Neural progenitor cell (in vitro differentiated cells): ENCODE measurements at regions not wholly inside any gene's neighbourhood (a gene's known extent, or its start where the extent isn't known, plus 50 kb on each side); places are given as distances from the start of the nearest gene placed in this dataset.

Source experiments
- DNase-seq: peaks from one replicate; pipeline ENCODE4 v3.0.0-alpha.2; 2016; ENCODE audit warnings: low spot score
- H2AFZ ChIP-seq: fragments of 200-600 bp; sonication (generic); replicated peaks from 2 replicates; pipeline ENCODE4 v1.6.1; 2016; ENCODE audit warnings: antibody characterized with exemption
- H3F3A ChIP-seq: fragments of 200-600 bp; sonication (generic); 2 replicates; pipeline ENCODE4 v1.6.1; 2016; ENCODE audit warnings: antibody characterized with exemption, low read depth
- H3K27ac ChIP-seq: fragments of 200-600 bp; sonication (generic); 2 replicates; pipeline ENCODE4 v1.5.1; 2016; ENCODE audit warnings: mild to moderate bottlenecking
- H3K27me3 ChIP-seq: fragments of 200-600 bp; sonication (generic); 2 replicates; pipeline ENCODE4 v1.6.1; 2016; ENCODE audit warnings: mild to moderate bottlenecking, moderate library complexity
- H3K36me3 ChIP-seq: fragments of 200-600 bp; sonication (generic); 2 replicates; pipeline ENCODE4 v1.5.1; 2016
- H3K4me1 ChIP-seq: fragments of 200-600 bp; sonication (generic); 2 replicates; pipeline ENCODE4 v1.6.1; 2016; ENCODE audit warnings: mixed run types
- H3K4me2 ChIP-seq: fragments of 200-600 bp; sonication (generic); 2 replicates; pipeline ENCODE4 v1.6.1; 2016
- H3K4me3 ChIP-seq: fragments of 200-600 bp; sonication (generic); 2 replicates; pipeline ENCODE4 v1.5.1; 2016
- H3K79me2 ChIP-seq: fragments of 200-600 bp; sonication (generic); 2 replicates; pipeline ENCODE4 v1.6.1; 2016; ENCODE audit warnings: low read depth
- H3K9ac ChIP-seq: fragments of 200-600 bp; sonication (generic); 2 replicates; pipeline ENCODE4 v1.6.1; 2016
- H3K9me3 ChIP-seq: fragments of 200-600 bp; sonication (generic); 2 replicates; pipeline ENCODE4 v1.5.1; 2016; ENCODE audit warnings: low read depth
- H4K20me1 ChIP-seq: fragments of 200-600 bp; sonication (generic); 2 replicates; pipeline ENCODE4 v1.6.1; 2016; ENCODE audit warnings: low read depth
- H3K27ac Mint-ChIP-seq: 3 replicates; pipeline ENCODE4 v1.8.0; 2021; ENCODE audit warnings: mixed read lengths
- H3K27me3 Mint-ChIP-seq: 2 replicates; pipeline ENCODE4 v1.8.0; 2022; ENCODE audit warnings: low read depth, mild to moderate bottlenecking, inconsistent platforms, moderate library complexity, mixed read lengths; ENCODE audit not compliant: insufficient read depth
- H3K36me3 Mint-ChIP-seq: 3 replicates; pipeline ENCODE4 v1.8.0; 2021; ENCODE audit warnings: mixed read lengths
- H3K4me1 Mint-ChIP-seq: 3 replicates; pipeline ENCODE4 v1.8.0; 2021; ENCODE audit warnings: mixed read lengths
- H3K4me3 Mint-ChIP-seq: 3 replicates; pipeline ENCODE4 v1.8.0; 2021; ENCODE audit warnings: mild to moderate bottlenecking, moderate library complexity, mixed read lengths
- H3K9me3 Mint-ChIP-seq: 3 replicates; pipeline ENCODE4 v1.8.0; 2020; ENCODE audit warnings: mixed read lengths
- EZH2 ChIP-seq: fragments of 200-600 bp; sonication (generic); IDR thresholded peaks from 2 replicates; pipeline ENCODE4 v1.6.1; 2017; ENCODE audit warnings: antibody characterized with exemption, mild to moderate bottlenecking, moderate library complexity
- EZH2phosphoT487 ChIP-seq: fragments of 200-600 bp; sonication (generic); IDR thresholded peaks from 2 replicates; pipeline ENCODE4 v1.6.1; 2017; ENCODE audit warnings: antibody characterized with exemption
- TF ChIP-seq, protein P1 (sequence below): fragments of 200-600 bp; sonication (generic); IDR thresholded peaks from 2 replicates; pipeline ENCODE4 v1.5.1; 2017; ENCODE audit warnings: antibody characterized with exemption, mild to moderate bottlenecking

DNA sequence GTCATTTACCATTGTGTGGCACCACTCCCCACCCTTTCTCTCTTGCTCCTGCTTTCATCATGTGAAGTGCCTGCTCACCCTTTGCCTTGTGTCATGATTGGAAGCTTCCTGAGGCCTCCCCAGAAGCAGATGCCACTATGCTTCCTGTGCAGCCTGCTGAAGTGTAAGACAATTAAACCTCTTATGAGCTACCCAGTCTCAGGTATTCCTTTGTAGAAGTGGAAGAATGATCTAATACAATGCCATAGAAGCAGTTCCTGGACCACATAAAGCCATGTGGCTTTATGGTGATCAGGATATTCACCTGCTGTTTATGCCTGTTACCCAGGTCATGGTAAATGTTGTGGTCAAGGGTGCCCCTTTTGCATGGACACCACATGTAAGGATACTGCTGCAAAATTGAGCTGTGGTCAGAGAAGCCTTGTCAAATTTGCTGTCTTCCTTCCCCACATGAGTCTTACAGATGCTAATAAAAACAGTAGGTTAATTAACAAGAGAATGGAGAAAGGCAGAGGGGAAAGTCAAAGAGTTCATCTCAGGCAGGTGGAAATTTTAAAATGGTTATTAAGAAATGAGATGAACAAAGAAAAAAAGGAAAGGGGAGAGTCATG is 112.8 kb upstream of the IFNG-AS1 start:
- Histone ChIP-seq H3K4me2 (no peak overlapping the region), H3K27ac (no peak overlapping the region), H3K36me3 (no peaks in the 10 kb centered on the region), H3K4me3 (no peak overlapping the region), H3K27me3 (no peaks in the 10 kb centered on the region), H4K20me1 (no peaks in the 10 kb centered on the region), H3F3A (no peaks in the 10 kb centered on the region), H3K9me3 (no peaks in the 10 kb centered on the region), H3K9ac (no peak overlapping the region), H2AFZ (no peak overlapping the region), H3K4me1 (no peaks in the 10 kb centered on the region), H3K79me2 (no peaks in the 10 kb centered on the region)
- H3K27me3 Mint-ChIP-seq: peaks cover 2% of the 10 kb centered on the region
- no peak for TF ChIP-seq EZH2
- TF ChIP-seq, protein P1, sequence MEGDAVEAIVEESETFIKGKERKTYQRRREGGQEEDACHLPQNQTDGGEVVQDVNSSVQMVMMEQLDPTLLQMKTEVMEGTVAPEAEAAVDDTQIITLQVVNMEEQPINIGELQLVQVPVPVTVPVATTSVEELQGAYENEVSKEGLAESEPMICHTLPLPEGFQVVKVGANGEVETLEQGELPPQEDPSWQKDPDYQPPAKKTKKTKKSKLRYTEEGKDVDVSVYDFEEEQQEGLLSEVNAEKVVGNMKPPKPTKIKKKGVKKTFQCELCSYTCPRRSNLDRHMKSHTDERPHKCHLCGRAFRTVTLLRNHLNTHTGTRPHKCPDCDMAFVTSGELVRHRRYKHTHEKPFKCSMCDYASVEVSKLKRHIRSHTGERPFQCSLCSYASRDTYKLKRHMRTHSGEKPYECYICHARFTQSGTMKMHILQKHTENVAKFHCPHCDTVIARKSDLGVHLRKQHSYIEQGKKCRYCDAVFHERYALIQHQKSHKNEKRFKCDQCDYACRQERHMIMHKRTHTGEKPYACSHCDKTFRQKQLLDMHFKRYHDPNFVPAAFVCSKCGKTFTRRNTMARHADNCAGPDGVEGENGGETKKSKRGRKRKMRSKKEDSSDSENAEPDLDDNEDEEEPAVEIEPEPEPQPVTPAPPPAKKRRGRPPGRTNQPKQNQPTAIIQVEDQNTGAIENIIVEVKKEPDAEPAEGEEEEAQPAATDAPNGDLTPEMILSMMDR: no peak
- H3K27ac Mint-ChIP-seq: no peak overlapping the region
- H3K36me3 Mint-ChIP-seq: no peaks in the 10 kb centered on the region
- H3K9me3 Mint-ChIP-seq: no peaks in the 10 kb centered on the region
- no peak for DNase-seq
- H3K4me3 Mint-ChIP-seq: no peak overlapping the region
- H3K4me1 Mint-ChIP-seq: no peaks in the 10 kb centered on the region

DNA sequence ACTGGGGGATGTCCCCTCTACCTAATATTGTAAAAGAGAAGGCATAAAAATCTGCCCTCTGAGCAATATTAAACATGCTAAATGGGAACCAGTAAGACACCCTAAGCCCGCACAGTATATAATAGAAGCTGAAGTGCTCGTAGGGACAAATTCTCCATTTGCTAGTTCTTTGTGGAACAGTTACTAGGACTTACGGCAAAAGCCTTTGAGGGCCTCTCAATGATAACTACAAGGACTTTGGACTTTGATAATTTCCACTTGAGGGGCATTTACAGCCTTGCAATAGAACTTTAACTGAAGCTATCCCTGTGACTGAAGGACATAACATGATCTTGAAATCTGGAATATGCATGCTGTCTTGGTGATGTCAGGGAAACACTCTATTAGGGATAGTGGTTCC is 111.5 kb upstream of the IFNG-AS1 start:
- H3K36me3 Mint-ChIP-seq: no peaks in the 10 kb centered on the region
- no peak for DNase-seq
- Histone ChIP-seq H3K4me3 (no peak overlapping the region), H2AFZ (no peak overlapping the region), H3K27me3 (no peaks in the 10 kb centered on the region), H3K9ac (no peak overlapping the region), H3K4me2 (no peak overlapping the region), H3K36me3 (no peaks in the 10 kb centered on the region), H3K79me2 (no peaks in the 10 kb centered on the region), H3K9me3 (no peaks in the 10 kb centered on the region), H4K20me1 (no peaks in the 10 kb centered on the region), H3F3A (no peaks in the 10 kb centered on the region), H3K27ac (no peak overlapping the region), H3K4me1 (no peaks in the 10 kb centered on the region)
- H3K4me3 Mint-ChIP-seq: no peak overlapping the region
- peaks cover 2% of the 10 kb centered on the region for H3K27me3 Mint-ChIP-seq
- H3K4me1 Mint-ChIP-seq: no peaks in the 10 kb centered on the region
- no peak overlapping the region for H3K27ac Mint-ChIP-seq
- no peaks in the 10 kb centered on the region for H3K9me3 Mint-ChIP-seq
- TF ChIP-seq, protein P1: no peak
- TF ChIP-seq EZH2 (no peak), EZH2phosphoT487 (no peak)

DNA sequence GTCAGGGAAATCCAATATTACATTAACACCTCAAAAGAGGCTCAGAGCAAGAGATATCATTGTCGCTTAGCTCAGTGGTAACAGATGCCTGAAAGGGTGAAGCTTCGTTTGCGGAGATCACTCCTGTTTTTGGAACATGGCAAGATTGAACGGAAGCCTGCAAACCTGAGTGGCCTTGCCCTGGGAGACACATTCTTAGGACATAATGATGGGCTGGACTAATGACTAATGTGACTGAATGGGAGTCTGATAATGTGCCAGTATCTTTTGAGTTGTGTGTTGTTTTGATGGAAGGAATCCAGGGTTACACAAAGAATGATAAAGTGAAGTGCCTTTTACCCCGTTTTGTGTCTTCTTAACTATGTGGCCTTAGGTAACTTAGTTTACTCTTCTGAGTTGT is 109.3 kb upstream of the IFNG-AS1 start:
- H3K4me2 ChIP-seq: no peak overlapping the region
- no peak overlapping the region for H3K27ac ChIP-seq
- no peaks in the 10 kb centered on the region for H3K4me1 Mint-ChIP-seq
- H3K36me3 Mint-ChIP-seq: no peaks in the 10 kb centered on the region
- no peaks in the 10 kb centered on the region for H3K79me2 ChIP-seq
- no peak overlapping the region for H3K4me3 Mint-ChIP-seq
- H3K4me3 ChIP-seq: no peak overlapping the region
- no peaks in the 10 kb centered on the region for H3K9me3 Mint-ChIP-seq
- no peak overlapping the region for H3K27ac Mint-ChIP-seq
- H3K9ac ChIP-seq: no peak overlapping the region
- H2AFZ ChIP-seq: no peak overlapping the region
- H3K4me1 ChIP-seq: no peaks in the 10 kb centered on the region
- H3K9me3 ChIP-seq: no peaks in the 10 kb centered on the region
- H3K36me3 ChIP-seq: no peaks in the 10 kb centered on the region
- H3K27me3 Mint-ChIP-seq: peaks cover 2% of the 10 kb centered on the region
- DNase-seq: no peak
- H3K27me3 ChIP-seq: no peaks in the 10 kb centered on the region
- no peaks in the 10 kb centered on the region for H4K20me1 ChIP-seq
- no peak for TF ChIP-seq EZH2
- no peak for TF ChIP-seq EZH2phosphoT487
- no peaks in the 10 kb centered on the region for H3F3A ChIP-seq

DNA sequence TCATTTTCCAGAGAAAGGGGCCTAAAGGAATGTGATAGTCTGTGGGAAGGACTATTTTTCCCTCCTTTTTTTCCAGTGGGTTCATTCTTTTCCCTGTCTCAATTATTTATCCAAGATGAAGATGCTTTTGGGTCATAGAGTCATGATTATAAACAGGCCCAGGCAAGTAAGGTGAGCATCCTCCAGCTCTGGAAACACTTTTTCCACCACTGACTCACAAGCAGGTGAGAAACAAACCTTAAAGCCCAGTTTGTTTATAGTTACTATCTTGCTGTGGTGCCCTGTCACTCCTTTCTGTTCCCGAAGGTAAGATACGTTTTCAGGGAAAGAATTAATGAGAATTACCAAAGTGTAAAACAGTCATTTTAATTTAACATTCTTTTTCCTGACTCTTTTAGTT is 107.7 kb upstream of the IFNG-AS1 start:
- Histone ChIP-seq H3K27me3 (no peaks in the 10 kb centered on the region), H4K20me1 (no peaks in the 10 kb centered on the region), H2AFZ (no peak overlapping the region), H3K79me2 (no peaks in the 10 kb centered on the region), H3K9ac (no peak overlapping the region), H3K4me1 (no peaks in the 10 kb centered on the region), H3K9me3 (no peaks in the 10 kb centered on the region), H3K36me3 (no peaks in the 10 kb centered on the region), H3K4me2 (no peak overlapping the region), H3F3A (no peaks in the 10 kb centered on the region), H3K27ac (no peak overlapping the region), H3K4me3 (no peak overlapping the region)
- Mint-ChIP-seq H3K27ac (no peak overlapping the region), H3K4me3 (no peak overlapping the region), H3K9me3 (no peaks in the 10 kb centered on the region), H3K36me3 (no peaks in the 10 kb centered on the region), H3K4me1 (no peaks in the 10 kb centered on the region), H3K27me3 (peaks cover 2% of the 10 kb centered on the region)
- no peak for DNase-seq
- no peak for TF ChIP-seq EZH2phosphoT487
- no peak for TF ChIP-seq EZH2
- TF ChIP-seq, protein P1: no peak
